MM.1S (cell line): ENCODE measurements at regions not wholly inside any gene's neighbourhood (a gene's known extent, or its start where the extent isn't known, plus 50 kb on each side); places are given as distances from the start of the nearest gene placed in this dataset.

Source experiments
- DNase-seq: peaks from one replicate; pipeline ENCODE4 v3.0.0-alpha.2; 2015
- H2AFZ ChIP-seq: fragments of 300-600 bp; sonication (generic); 2 replicates; pipeline ENCODE4 v1.6.0; 2016; ENCODE audit warnings: antibody characterized with exemption, low read length
- H3F3A ChIP-seq: fragments of 300-600 bp; sonication (generic); 2 replicates; pipeline ENCODE4 v1.6.1; 2016; ENCODE audit warnings: mild to moderate bottlenecking, antibody characterized with exemption, low read length, moderate library complexity, mixed read lengths; ENCODE audit not compliant: insufficient read depth
- H3K27ac ChIP-seq: fragments of 300-600 bp; sonication (generic); 2 replicates; pipeline ENCODE4 v1.5.1; 2016; ENCODE audit warnings: mild to moderate bottlenecking, low read length
- H3K27me3 ChIP-seq: fragments of 300-600 bp; sonication (generic); replicated peaks from 2 replicates; pipeline ENCODE4 v1.6.0; 2016; ENCODE audit warnings: low read length; ENCODE audit not compliant: insufficient read depth
- H3K36me3 ChIP-seq: fragments of 300-600 bp; sonication (generic); replicated peaks from 2 replicates; pipeline ENCODE4 v1.6.1; 2016; ENCODE audit warnings: mild to moderate bottlenecking, low read length, mixed read lengths; ENCODE audit not compliant: insufficient read depth
- H3K4me1 ChIP-seq: fragments of 300-600 bp; sonication (generic); 2 replicates; pipeline ENCODE4 v1.6.1; 2016; ENCODE audit warnings: low read length, mixed read lengths
- H3K4me2 ChIP-seq: fragments of 300-600 bp; sonication (generic); 2 replicates; pipeline ENCODE4 v1.6.0; 2016; ENCODE audit warnings: low read depth, low read length
- H3K4me3 ChIP-seq: fragments of 300-600 bp; sonication (generic); 2 replicates; pipeline ENCODE4 v1.5.1; 2016; ENCODE audit warnings: low read length, mixed read lengths
- H3K79me2 ChIP-seq: fragments of 300-600 bp; sonication (generic); 2 replicates; pipeline ENCODE4 v1.6.1; 2016; ENCODE audit warnings: mixed run types, low read length, mixed read lengths
- H3K9ac ChIP-seq: fragments of 300-600 bp; sonication (generic); 2 replicates; pipeline ENCODE4 v1.6.1; 2016; ENCODE audit warnings: low read length, mixed read lengths
- H3K9me2 ChIP-seq: fragments of 300-600 bp; sonication (generic); replicated peaks from 2 replicates; pipeline ENCODE4 v1.6.1; 2016; ENCODE audit warnings: mild to moderate bottlenecking, low read length, mixed read lengths; ENCODE audit not compliant: insufficient read depth
- H3K9me3 ChIP-seq: fragments of 300-600 bp; sonication (generic); replicated peaks from 2 replicates; pipeline ENCODE4 v1.6.1; 2016; ENCODE audit warnings: mild to moderate bottlenecking, low read length, mixed read lengths; ENCODE audit not compliant: insufficient read depth
- H4K20me1 ChIP-seq: fragments of 300-600 bp; sonication (generic); 2 replicates; pipeline ENCODE4 v1.6.1; 2016; ENCODE audit warnings: mild to moderate bottlenecking, low read length, moderate library complexity, mixed read lengths; ENCODE audit not compliant: insufficient read depth
- CTCF ChIP-seq: fragments of 300-600 bp; sonication (generic); IDR thresholded peaks from 2 replicates; pipeline ENCODE4 v1.5.1; 2016; ENCODE audit warnings: antibody characterized with exemption, low read length, mixed read lengths
- EZH2 ChIP-seq: fragments of 300-600 bp; sonication (generic); optimal IDR thresholded peaks from 2 replicates; pipeline ENCODE3; 2017; ENCODE audit warnings: low read depth, mild to moderate bottlenecking, antibody characterized with exemption, low read length, mixed read lengths
- EZH2phosphoT487 ChIP-seq: fragments of 300-600 bp; sonication (generic); IDR thresholded peaks from 2 replicates; pipeline ENCODE4 v1.6.1; 2018; ENCODE audit warnings: antibody characterized with exemption, low read length

- DNase-seq: no peak
- Histone ChIP-seq H2AFZ (no peak overlapping the region), H3K4me2 (no peak overlapping the region), H3K27ac (no peak overlapping the region), H3K4me1 (peaks cover 21% of the 10 kb centered on the region), H3F3A (peaks cover 7% of the 10 kb centered on the region; the same call in 1 of the 2 replicates), H3K27me3 (no peaks in the 10 kb centered on the region), H3K79me2 (no peaks in the 10 kb centered on the region), H3K9me3 (no peaks in the 10 kb centered on the region), H3K9ac (no peak overlapping the region), H4K20me1 (no peaks in the 10 kb centered on the region), H3K9me2 (no peaks in the 10 kb centered on the region), H3K4me3 (no peak overlapping the region), H3K36me3 (no peaks in the 10 kb centered on the region)
- no peak for TF ChIP-seq CTCF
- no peak for TF ChIP-seq EZH2
- TF ChIP-seq EZH2phosphoT487: no peak
Measured at GRCh38 chr15:31476236-31476810, 149.7 kb downstream of the KLF13 start.

GRCh38 chr15:31476866-31477265, 150.2 kb downstream of the KLF13 start:
- H3K27ac ChIP-seq: no peak overlapping the region
- no peaks in the 10 kb centered on the region for H4K20me1 ChIP-seq
- no peak overlapping the region for H3K9ac ChIP-seq
- no peaks in the 10 kb centered on the region for H3K9me2 ChIP-seq
- TF ChIP-seq EZH2phosphoT487 (no peak), CTCF (no peak), EZH2 (no peak)
- DNase-seq: no peak
- no peaks in the 10 kb centered on the region for H3K27me3 ChIP-seq
- H3K4me2 ChIP-seq: no peak overlapping the region
- peaks cover 19% of the 10 kb centered on the region for H3K4me1 ChIP-seq
- no peaks in the 10 kb centered on the region for H3K36me3 ChIP-seq
- peaks cover 7% of the 10 kb centered on the region; the same call in 1 of the 2 replicates for H3F3A ChIP-seq
- H2AFZ ChIP-seq: no peak overlapping the region
- H3K79me2 ChIP-seq: no peaks in the 10 kb centered on the region
- no peak overlapping the region for H3K4me3 ChIP-seq
- H3K9me3 ChIP-seq: no peaks in the 10 kb centered on the region

GRCh38 chr15:31477301-31477700, 150.7 kb downstream of the KLF13 start:
- Histone ChIP-seq H3K4me1 (peaks cover 15% of the 10 kb centered on the region), H3K9ac (no peak overlapping the region), H3F3A (peaks cover 7% of the 10 kb centered on the region; the same call in 1 of the 2 replicates), H3K4me3 (no peak overlapping the region), H3K79me2 (no peaks in the 10 kb centered on the region), H4K20me1 (no peaks in the 10 kb centered on the region), H3K9me2 (no peaks in the 10 kb centered on the region), H3K9me3 (no peaks in the 10 kb centered on the region), H3K27me3 (no peaks in the 10 kb centered on the region), H3K27ac (no peak overlapping the region), H2AFZ (no peak overlapping the region), H3K36me3 (no peaks in the 10 kb centered on the region), H3K4me2 (no peak overlapping the region)
- TF ChIP-seq EZH2phosphoT487: no peak
- no peak for TF ChIP-seq EZH2
- no peak for TF ChIP-seq CTCF
- DNase-seq: no peak
